Osteoblast (primary cell): ENCODE measurements at regions not wholly inside any gene's neighbourhood (a gene's known extent, or its start where the extent isn't known, plus 50 kb on each side); places are given as distances from the start of the nearest gene placed in this dataset.
A peak's percentile ranks its signal among the peaks of the same experiment; 100 is the strongest.

Source experiments
- DNase-seq: peaks from one replicate; pipeline ENCODE4 v3.0.0; 2011; ENCODE audit warnings: low spot score, mixed read lengths; ENCODE audit not compliant: insufficient read length; ENCODE audit errors: missing footprints
- H2AFZ ChIP-seq: 2 replicates; pipeline ENCODE4 v1.6.0; 2011; ENCODE audit warnings: mild to moderate bottlenecking, low read length
- H3K27ac ChIP-seq: 2 replicates; pipeline ENCODE4 v1.5.1; 2011; ENCODE audit warnings: mild to moderate bottlenecking, low read depth, low read length, moderate library complexity
- H3K27me3 ChIP-seq: 2 replicates; pipeline ENCODE4 v1.6.0; 2012; ENCODE audit warnings: mild to moderate bottlenecking, control low read depth, inconsistent platforms, low read length, moderate library complexity; ENCODE audit not compliant: insufficient read depth
- H3K36me3 ChIP-seq: 2 replicates; pipeline ENCODE4 v1.5.1; 2011; ENCODE audit warnings: mild to moderate bottlenecking, low read length, control low read depth, moderate library complexity; ENCODE audit not compliant: insufficient read depth
- H3K4me1 ChIP-seq: 2 replicates; pipeline ENCODE4 v1.5.1; 2011; ENCODE audit warnings: mild to moderate bottlenecking, low read length, control low read depth, moderate library complexity; ENCODE audit not compliant: insufficient read depth
- H3K4me2 ChIP-seq: 2 replicates; pipeline ENCODE4 v1.6.0; 2011; ENCODE audit warnings: mild to moderate bottlenecking, low read length; ENCODE audit not compliant: insufficient read depth
- H3K4me3 ChIP-seq: fragments of 200-600 bp; sonication (generic); 3 replicates; pipeline ENCODE4 v1.5.1; 2012; ENCODE audit warnings: mild to moderate bottlenecking, low read length, inconsistent platforms; ENCODE audit not compliant: insufficient read depth
- H3K79me2 ChIP-seq: 2 replicates; pipeline ENCODE4 v1.6.0; 2012; ENCODE audit warnings: mild to moderate bottlenecking, low read length, control low read depth, inconsistent platforms; ENCODE audit not compliant: insufficient read depth
- H3K9me3 ChIP-seq: 2 replicates; pipeline ENCODE4 v1.5.1; 2011; ENCODE audit warnings: low read depth, low read length, control low read depth
- H4K20me1 ChIP-seq: 2 replicates; pipeline ENCODE4 v1.6.0; 2012; ENCODE audit warnings: mild to moderate bottlenecking, low read length, control low read depth; ENCODE audit not compliant: insufficient read depth
- CTCF ChIP-seq: IDR thresholded peaks from 2 replicates; pipeline ENCODE4 v1.5.1; 2011; ENCODE audit warnings: mild to moderate bottlenecking, low read depth, low read length, moderate library complexity; ENCODE audit errors: extremely low read depth

DNA sequence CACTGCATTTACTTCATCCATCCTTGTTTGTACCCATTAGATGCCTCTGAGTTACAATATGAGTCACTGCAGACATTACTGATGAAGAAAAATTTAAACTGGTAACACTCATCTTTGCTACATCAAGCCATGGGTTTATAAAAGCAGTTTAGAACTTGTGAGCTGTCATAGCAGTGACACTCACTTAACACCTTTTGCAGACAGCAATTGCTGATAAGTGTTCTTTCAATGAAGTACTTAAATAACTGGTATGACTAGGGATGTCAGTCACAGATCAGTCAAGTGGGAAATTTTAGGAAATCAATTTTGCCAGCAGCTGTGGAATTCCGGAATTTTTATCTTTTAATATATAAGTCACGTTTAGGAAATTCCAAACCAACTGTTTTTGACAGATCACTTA lies 643.0 kb downstream of the TBL1XR1 start:
- no peak for TF ChIP-seq CTCF
- no peak overlapping the region for H3K27ac ChIP-seq
- no peaks in the 10 kb centered on the region for H3K27me3 ChIP-seq
- H3K4me1 ChIP-seq, result no peaks in the 10 kb centered on the region
- H3K4me3 ChIP-seq, result no peak overlapping the region
- no peaks in the 10 kb centered on the region for H3K9me3 ChIP-seq
- DNase-seq, result peak; percentile 3
- H3K79me2 ChIP-seq, result no peaks in the 10 kb centered on the region
- no peaks in the 10 kb centered on the region for H4K20me1 ChIP-seq
- no peaks in the 10 kb centered on the region for H3K36me3 ChIP-seq
- H2AFZ ChIP-seq, result no peak overlapping the region
- H3K4me2 ChIP-seq, result no peak overlapping the region

GRCh38 chr3:176526942-176527341 lies 670.3 kb downstream of the TBL1XR1 start:
- Histone ChIP-seq H3K9me3 (no peaks in the 10 kb centered on the region), H3K36me3 (no peaks in the 10 kb centered on the region), H4K20me1 (no peaks in the 10 kb centered on the region), H3K4me1 (no peaks in the 10 kb centered on the region), H2AFZ (no peak overlapping the region), H3K27ac (no peak overlapping the region), H3K27me3 (no peaks in the 10 kb centered on the region), H3K79me2 (no peaks in the 10 kb centered on the region), H3K4me2 (no peak overlapping the region), H3K4me3 (no peak overlapping the region)
- no peak for DNase-seq
- TF ChIP-seq CTCF, result no peak

- Histone ChIP-seq H3K4me3 (no peak overlapping the region), H2AFZ (no peak overlapping the region), H3K36me3 (no peaks in the 10 kb centered on the region), H3K27me3 (no peaks in the 10 kb centered on the region), H3K9me3 (no peaks in the 10 kb centered on the region), H4K20me1 (no peaks in the 10 kb centered on the region), H3K4me2 (no peak overlapping the region), H3K27ac (no peak overlapping the region), H3K79me2 (no peaks in the 10 kb centered on the region), H3K4me1 (no peaks in the 10 kb centered on the region)
- TF ChIP-seq CTCF, result no peak
- no peak for DNase-seq
These were observed 671.1 kb downstream of the TBL1XR1 start for GRCh38 chr3:176526225-176526624.

- Histone ChIP-seq H3K4me1 (no peaks in the 10 kb centered on the region), H3K27me3 (no peaks in the 10 kb centered on the region), H3K4me3 (no peak overlapping the region), H4K20me1 (no peaks in the 10 kb centered on the region), H3K27ac (no peak overlapping the region), H2AFZ (no peak overlapping the region), H3K79me2 (no peaks in the 10 kb centered on the region), H3K36me3 (no peaks in the 10 kb centered on the region), H3K9me3 (no peaks in the 10 kb centered on the region), H3K4me2 (no peak overlapping the region)
- no peak for DNase-seq
- no peak for TF ChIP-seq CTCF
These were observed 674.2 kb downstream of the TBL1XR1 start for GRCh38 chr3:176523114-176523513.
